ENCODE measurements at regions not wholly inside any gene's neighbourhood (a gene's known extent, or its start where the extent isn't known, plus 50 kb on each side); places are given as distances from the start of the nearest gene placed in this dataset.

- TF ChIP-seq CTCF (conservative IDR thresholded peaks at IDR 0.05 in 1 of 2, IDR thresholded peaks at IDR 0.05 in 1 of 2; ENCODE audit: extremely low read depth in 1 of 2, insufficient read depth in 1 of 2, low read depth in 1 of 2, low read length in 2 of 2) (no peak), EZH2 (IDR thresholded peaks at IDR 0.05; ENCODE audit: borderline replicate concordance, low read length) (no peak)
Measured at GRCh38 chr14:98156411-98156810, 1115.6 kb downstream of the BCL11B start.

Measured in mammary epithelial cell (primary cell).